Activated T-helper 2 cell treated with anti-CD3 and anti-CD28 coated beads, Interferon-gamma antibody, Interleukin-2, Interleukin-4, amounts not matched to agents 10 μg/mL and 5 μg/mL and 100 μg/mL, durations not matched to agents 14 hours and 24 hours and 36 hours (primary cell): ENCODE measurements at regions not wholly inside any gene's neighbourhood (a gene's known extent, or its start where the extent isn't known, plus 50 kb on each side); places are given as distances from the start of the nearest gene placed in this dataset.
A peak's percentile ranks its signal among the peaks of the same experiment; 100 is the strongest.

Source experiments
- DNase-seq: peaks from one replicate; pipeline ENCODE4 v3.0.0; 2021; ENCODE audit warnings: low spot score
- H3K27ac Mint-ChIP-seq: one replicate; pipeline ENCODE4 v1.8.0; 2021; ENCODE audit warnings: mixed read lengths
- H3K27me3 Mint-ChIP-seq: one replicate; pipeline ENCODE4 v1.8.0; 2021; ENCODE audit warnings: low read depth, mixed read lengths
- H3K36me3 Mint-ChIP-seq: one replicate; pipeline ENCODE4 v1.8.0; 2021; ENCODE audit warnings: low read depth, mixed read lengths
- H3K4me1 Mint-ChIP-seq: one replicate; pipeline ENCODE4 v1.8.0; 2021; ENCODE audit warnings: low read depth, mixed read lengths
- H3K4me3 Mint-ChIP-seq: one replicate; pipeline ENCODE4 v1.8.0; 2021; ENCODE audit warnings: low read depth, mild to moderate bottlenecking, moderate library complexity, mixed read lengths
- H3K9me3 Mint-ChIP-seq: one replicate; pipeline ENCODE4 v1.8.0; 2021; ENCODE audit warnings: mixed read lengths
- intact Hi-C: fragments of 100-400 bp; cut with micrococcal nuclease; formaldehyde crosslinking; loops from one replicate; pipeline ENCODE4 v1.15.1; 2023

DNA sequence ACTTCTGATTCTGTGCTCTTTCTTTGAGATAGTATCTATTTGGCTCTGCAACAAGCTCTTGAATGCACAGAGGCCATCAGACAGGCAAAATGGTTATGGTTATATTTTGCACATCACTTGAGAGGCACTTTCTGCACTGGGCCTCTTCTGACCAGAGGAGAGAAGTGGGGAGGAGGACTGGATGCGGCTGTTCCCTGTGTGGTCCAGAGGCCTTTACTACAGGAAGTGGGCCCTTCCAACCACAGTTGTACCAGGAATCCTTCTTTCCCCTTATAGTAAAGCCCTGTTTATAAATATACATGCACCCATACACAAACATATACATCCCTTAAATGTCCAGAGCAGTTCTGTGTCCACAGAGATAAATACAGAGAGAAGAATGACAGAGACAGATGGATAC lies 182.7 kb upstream of the HHIP start:
- H3K9me3 Mint-ChIP-seq = no peaks in the 10 kb centered on the region
- no peaks in the 10 kb centered on the region for H3K36me3 Mint-ChIP-seq
- no peak overlapping the region for H3K4me3 Mint-ChIP-seq
- intact Hi-C loops = no loop called here
- H3K27ac Mint-ChIP-seq = no peak overlapping the region
- DNase-seq = no peak
- no peaks in the 10 kb centered on the region for H3K4me1 Mint-ChIP-seq
- H3K27me3 Mint-ChIP-seq = no peaks in the 10 kb centered on the region

DNA sequence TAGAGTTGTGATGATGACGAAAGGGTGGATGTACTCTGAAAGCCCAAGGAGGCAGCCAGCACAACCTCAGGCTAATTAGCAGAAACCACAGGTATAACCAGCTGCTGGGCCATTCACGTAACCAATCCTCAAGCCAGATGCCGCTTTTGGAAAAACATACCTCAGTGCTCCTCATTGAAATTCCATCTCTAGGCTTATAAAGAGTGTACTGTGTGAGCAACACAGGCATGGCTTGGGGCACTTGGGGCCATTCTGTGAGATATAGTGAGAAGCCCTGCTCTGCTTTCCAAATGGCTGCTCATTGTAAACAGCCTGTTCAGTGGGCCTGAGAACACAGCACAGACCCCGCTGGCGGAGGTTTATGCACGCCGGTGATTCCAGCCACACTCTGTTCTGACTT lies 182.1 kb upstream of the HHIP start:
- H3K36me3 Mint-ChIP-seq = no peaks in the 10 kb centered on the region
- no peak overlapping the region for H3K4me3 Mint-ChIP-seq
- no peaks in the 10 kb centered on the region for H3K27me3 Mint-ChIP-seq
- intact Hi-C loops = no loop called here
- H3K4me1 Mint-ChIP-seq = no peaks in the 10 kb centered on the region
- DNase-seq = no peak
- H3K9me3 Mint-ChIP-seq = no peaks in the 10 kb centered on the region
- H3K27ac Mint-ChIP-seq = no peak overlapping the region

DNA sequence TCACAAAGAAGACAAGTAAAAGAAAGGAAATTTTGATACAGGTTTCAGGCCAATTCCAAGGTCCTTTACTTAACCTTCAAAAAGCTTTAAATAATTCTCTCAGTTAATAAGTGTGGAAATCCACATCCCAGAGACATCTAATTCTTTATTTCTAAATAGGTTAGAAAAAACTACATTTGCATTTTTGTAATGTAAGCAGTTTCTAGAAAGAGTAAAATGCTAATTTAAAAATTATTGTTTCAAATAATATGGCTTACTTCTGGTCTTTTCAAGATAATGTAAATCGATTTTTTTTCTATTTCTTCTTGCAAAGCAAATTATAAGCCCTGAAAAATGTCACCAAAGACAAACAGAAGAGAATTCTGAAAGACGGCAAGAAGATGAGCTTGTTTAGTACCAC lies 180.4 kb upstream of the HHIP start:
- no peaks in the 10 kb centered on the region for H3K36me3 Mint-ChIP-seq
- H3K27ac Mint-ChIP-seq = no peak overlapping the region
- H3K4me3 Mint-ChIP-seq = no peak overlapping the region
- DNase-seq = no peak
- H3K9me3 Mint-ChIP-seq = no peaks in the 10 kb centered on the region
- H3K27me3 Mint-ChIP-seq = no peaks in the 10 kb centered on the region
- intact Hi-C loops = no loop called here
- H3K4me1 Mint-ChIP-seq = no peaks in the 10 kb centered on the region

DNA sequence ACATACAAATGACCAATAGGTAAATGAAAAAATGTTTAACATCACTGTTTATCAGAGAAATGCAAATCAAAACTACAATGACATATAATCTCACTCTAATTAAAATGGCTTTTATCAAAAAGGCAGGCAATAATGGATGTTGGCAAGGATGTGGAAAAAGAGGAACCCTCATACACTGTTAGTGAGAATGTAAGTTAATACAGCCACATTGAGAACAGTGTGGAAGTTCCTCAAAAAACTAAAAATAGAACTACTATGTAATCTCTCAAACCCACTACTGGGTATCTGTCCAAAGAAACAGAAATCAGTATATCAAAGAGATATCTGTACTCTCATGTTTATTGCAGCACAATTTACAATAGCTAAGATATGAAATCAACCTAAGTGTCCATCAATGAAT lies 165.9 kb upstream of the HHIP start:
- H3K27me3 Mint-ChIP-seq = no peaks in the 10 kb centered on the region
- no peak overlapping the region for H3K27ac Mint-ChIP-seq
- no peak overlapping the region for H3K4me3 Mint-ChIP-seq
- no peaks in the 10 kb centered on the region for H3K4me1 Mint-ChIP-seq
- H3K9me3 Mint-ChIP-seq = no peaks in the 10 kb centered on the region
- DNase-seq = no peak
- H3K36me3 Mint-ChIP-seq = no peaks in the 10 kb centered on the region
- intact Hi-C loops = no loop called here

DNA sequence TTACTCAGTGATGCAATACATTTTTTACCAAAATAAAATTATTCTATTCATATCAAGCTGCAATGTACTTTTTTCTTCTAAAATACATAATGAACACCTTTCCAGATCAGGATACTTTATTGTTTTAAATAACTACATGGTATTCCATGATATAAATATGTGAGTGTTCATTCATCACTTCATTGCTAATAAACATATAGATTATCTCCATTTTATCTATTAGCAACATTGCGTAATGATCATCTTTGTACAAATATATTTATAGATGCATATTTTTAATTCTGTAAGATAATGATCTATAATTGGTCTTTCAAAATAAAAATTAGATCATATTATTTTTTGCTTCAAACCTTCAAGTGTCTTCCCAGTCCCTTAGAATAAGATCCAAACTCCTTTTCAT lies 156.1 kb upstream of the HHIP start:
- intact Hi-C loops = no loop called here
- H3K9me3 Mint-ChIP-seq = no peaks in the 10 kb centered on the region
- H3K36me3 Mint-ChIP-seq = no peaks in the 10 kb centered on the region
- DNase-seq = no peak
- no peak overlapping the region for H3K27ac Mint-ChIP-seq
- H3K4me3 Mint-ChIP-seq = no peak overlapping the region
- H3K27me3 Mint-ChIP-seq = no peaks in the 10 kb centered on the region
- H3K4me1 Mint-ChIP-seq = no peaks in the 10 kb centered on the region

DNA sequence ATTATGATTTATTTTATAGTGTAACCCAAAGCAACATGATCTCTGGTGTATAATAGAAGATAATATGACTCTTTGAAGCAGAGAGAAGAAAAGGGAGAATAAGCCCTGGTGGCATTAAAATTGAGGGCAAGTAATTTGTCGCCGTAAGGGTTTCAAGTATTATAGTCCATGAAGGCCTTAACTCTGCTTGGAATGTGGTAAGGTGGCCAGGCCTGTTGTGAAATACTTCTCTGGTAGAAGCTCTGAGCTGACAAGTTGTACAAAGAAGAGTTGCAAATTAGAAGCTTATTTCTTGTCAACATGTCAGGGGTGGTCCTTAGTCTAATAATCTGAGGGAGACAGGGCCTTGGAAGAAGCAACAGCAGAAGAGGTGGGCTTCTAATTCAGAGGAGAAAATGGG lies 151.7 kb upstream of the HHIP start:
- Mint-ChIP-seq H3K36me3 (no peaks in the 10 kb centered on the region), H3K9me3 (no peaks in the 10 kb centered on the region), H3K4me1 (peaks cover 5% of the 10 kb centered on the region), H3K27ac (no peak overlapping the region), H3K27me3 (no peaks in the 10 kb centered on the region), H3K4me3 (no peak overlapping the region)
- no peak for DNase-seq
- intact Hi-C loops = no loop called here

- no peaks in the 10 kb centered on the region for H3K9me3 Mint-ChIP-seq
- intact Hi-C loops = no loop called here
Observed at GRCh38 chr4:144495944-144496343, 150.0 kb upstream of the HHIP start.

DNA sequence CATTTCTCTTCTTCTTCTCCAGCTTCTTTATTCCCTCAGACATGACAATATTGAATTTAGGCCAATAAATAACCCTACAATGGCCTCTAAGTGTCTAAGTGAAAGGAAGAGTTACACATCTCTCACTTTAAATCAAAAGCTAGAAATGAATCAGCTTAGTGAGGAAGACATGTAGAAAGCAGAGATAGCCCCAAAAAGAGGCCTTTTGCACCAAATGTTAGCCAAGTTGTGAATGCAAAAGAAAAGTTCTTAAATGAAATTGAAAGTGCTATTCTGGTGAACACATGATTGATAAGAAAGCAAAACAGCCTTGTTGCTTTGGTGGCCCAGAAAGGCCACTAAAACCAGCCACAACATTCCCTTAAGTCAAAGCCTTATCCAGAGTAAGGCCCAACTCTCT lies 146.2 kb upstream of the HHIP start:
- Mint-ChIP-seq H3K9me3 (no peaks in the 10 kb centered on the region), H3K27me3 (peaks cover 2% of the 10 kb centered on the region), H3K4me3 (no peak overlapping the region), H3K4me1 (peaks cover 11% of the 10 kb centered on the region), H3K27ac (peak overlapping the region; percentile 46), H3K36me3 (no peaks in the 10 kb centered on the region)
- intact Hi-C loops = no loop called here
- no peak for DNase-seq

More at GRCh38 chr4:144495944-144496343, 150.0 kb upstream of the HHIP start:
- no peaks in the 10 kb centered on the region for H3K27me3 Mint-ChIP-seq
- DNase-seq = no peak
- no peak overlapping the region for H3K4me3 Mint-ChIP-seq
- peaks cover 11% of the 10 kb centered on the region for H3K4me1 Mint-ChIP-seq
- H3K27ac Mint-ChIP-seq = no peak overlapping the region
- H3K36me3 Mint-ChIP-seq = no peaks in the 10 kb centered on the region

- H3K36me3 Mint-ChIP-seq = no peaks in the 10 kb centered on the region
- no peak overlapping the region for H3K27ac Mint-ChIP-seq
- intact Hi-C loops = no loop called here
- no peak overlapping the region for H3K4me3 Mint-ChIP-seq
- H3K27me3 Mint-ChIP-seq = peaks cover 2% of the 10 kb centered on the region
- no peak for DNase-seq
- H3K9me3 Mint-ChIP-seq = no peaks in the 10 kb centered on the region
- peaks cover 6% of the 10 kb centered on the region for H3K4me1 Mint-ChIP-seq
Observed at GRCh38 chr4:144501231-144501780, 144.7 kb upstream of the HHIP start.

GRCh38 chr4:144504883-144505282 lies 141.1 kb upstream of the HHIP start:
- no peak for DNase-seq
- H3K4me3 Mint-ChIP-seq = no peak overlapping the region
- H3K27ac Mint-ChIP-seq = no peak overlapping the region
- no peaks in the 10 kb centered on the region for H3K36me3 Mint-ChIP-seq
- H3K4me1 Mint-ChIP-seq = peaks cover 1% of the 10 kb centered on the region
- peaks cover 2% of the 10 kb centered on the region for H3K27me3 Mint-ChIP-seq
- intact Hi-C loops = no loop called here
- H3K9me3 Mint-ChIP-seq = no peaks in the 10 kb centered on the region

DNA sequence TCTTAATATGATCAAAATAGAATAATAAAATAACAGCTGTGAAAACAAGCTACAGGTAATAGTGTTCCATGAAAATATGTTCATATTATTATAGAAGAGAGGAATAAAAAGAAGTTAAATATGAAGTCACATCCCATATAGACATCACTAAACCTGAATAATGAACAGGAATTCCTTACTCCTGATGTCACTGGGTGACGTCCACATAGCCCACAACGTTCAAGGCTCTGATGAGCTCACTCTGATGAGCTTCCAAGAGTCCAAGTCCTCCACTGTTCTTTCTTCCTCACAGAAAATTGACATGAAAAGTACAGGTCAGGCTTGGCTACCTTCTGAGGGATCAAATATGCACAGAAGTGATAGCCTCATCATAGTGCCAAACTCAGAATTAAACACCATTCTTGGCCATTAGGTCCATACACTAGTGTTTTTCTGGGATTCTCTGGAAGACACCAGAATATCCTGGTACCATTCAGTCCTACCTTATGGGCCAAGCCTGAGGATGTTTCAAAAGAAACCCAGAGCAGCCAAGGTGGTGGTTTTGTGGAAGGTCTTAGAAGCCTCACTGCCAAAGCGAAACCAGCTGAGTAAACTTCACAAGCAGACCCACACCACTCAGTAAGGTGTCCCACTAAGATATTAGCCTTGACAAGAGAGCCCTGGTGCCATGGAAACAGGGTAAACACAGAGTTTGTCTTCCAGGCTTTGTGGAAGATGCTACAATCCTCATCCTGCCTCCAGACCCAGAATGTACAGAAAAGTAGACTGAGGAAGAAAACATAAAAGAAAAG lies 138.4 kb upstream of the HHIP start:
- H3K27ac Mint-ChIP-seq = no peak overlapping the region
- intact Hi-C loops = no loop called here
- no peaks in the 10 kb centered on the region for H3K9me3 Mint-ChIP-seq
- no peak overlapping the region for H3K4me3 Mint-ChIP-seq
- H3K4me1 Mint-ChIP-seq = no peaks in the 10 kb centered on the region
- no peak for DNase-seq
- peaks cover 2% of the 10 kb centered on the region for H3K27me3 Mint-ChIP-seq
- no peaks in the 10 kb centered on the region for H3K36me3 Mint-ChIP-seq

DNA sequence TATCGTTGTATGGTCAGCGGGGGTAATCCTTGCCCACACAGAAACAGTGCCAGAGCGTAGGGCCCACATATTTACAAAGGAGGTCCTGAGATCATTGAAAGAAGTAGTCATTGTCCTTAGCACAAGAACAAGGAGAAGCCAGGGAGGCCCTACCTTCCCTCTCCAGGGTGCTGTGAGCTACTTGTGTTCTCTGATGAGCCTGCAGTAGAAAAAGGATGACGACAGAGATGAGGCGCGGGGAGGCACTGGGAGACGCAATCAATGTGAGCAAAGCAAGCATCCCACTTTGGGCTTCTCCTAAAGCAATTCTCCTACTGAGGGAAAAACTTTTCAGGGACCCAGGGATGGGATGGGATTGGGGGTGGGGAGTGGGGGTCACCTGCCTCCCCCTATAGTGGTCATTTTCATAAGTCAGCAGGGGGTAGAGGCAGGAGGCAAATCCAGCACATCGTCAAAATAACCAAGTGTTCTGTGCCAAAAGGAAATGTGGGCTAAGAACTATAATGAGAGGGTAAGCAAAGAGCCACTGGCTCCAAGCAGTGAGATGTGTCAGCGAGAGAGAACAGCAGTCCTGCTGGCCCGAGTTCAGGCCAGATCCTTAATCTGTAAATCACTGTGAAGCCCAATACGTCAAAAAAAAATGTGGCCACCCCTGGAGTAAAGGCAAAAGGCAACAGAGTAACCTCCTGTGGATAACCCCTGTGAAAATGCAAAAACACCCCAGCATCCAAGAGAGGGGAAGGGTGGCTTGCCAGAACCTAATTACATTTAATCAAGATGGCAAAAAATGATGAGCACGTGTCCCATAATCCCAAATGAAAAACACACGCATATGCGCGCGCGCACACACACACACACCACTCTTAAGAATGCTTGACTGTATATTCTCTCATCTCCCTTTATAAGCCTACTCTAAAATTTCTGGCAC lies 136.6 kb upstream of the HHIP start:
- no peaks in the 10 kb centered on the region for H3K36me3 Mint-ChIP-seq
- no peaks in the 10 kb centered on the region for H3K27me3 Mint-ChIP-seq
- H3K27ac Mint-ChIP-seq = no peak overlapping the region
- no peak for DNase-seq
- intact Hi-C loops = no loop called here
- H3K4me1 Mint-ChIP-seq = no peaks in the 10 kb centered on the region
- H3K4me3 Mint-ChIP-seq = no peak overlapping the region
- H3K9me3 Mint-ChIP-seq = no peaks in the 10 kb centered on the region

- intact Hi-C loops = no loop called here
- no peak overlapping the region for H3K27ac Mint-ChIP-seq
Observed at GRCh38 chr4:144514736-144515135, 131.2 kb upstream of the HHIP start.

More at GRCh38 chr4:144514736-144515135, 131.2 kb upstream of the HHIP start:
- Mint-ChIP-seq H3K4me3 (no peak overlapping the region), H3K36me3 (no peaks in the 10 kb centered on the region), H3K9me3 (no peaks in the 10 kb centered on the region), H3K4me1 (no peaks in the 10 kb centered on the region), H3K27me3 (no peaks in the 10 kb centered on the region)
- DNase-seq = no peak
